HG03066 (cell line): ENCODE measurements at regions not wholly inside any gene's neighbourhood (a gene's known extent, or its start where the extent isn't known, plus 50 kb on each side); places are given as distances from the start of the nearest gene placed in this dataset.

Experiments used
- ATAC-seq: cut with Tn5 transposase; IDR thresholded peaks from one replicate; pipeline ENCODE4 v1.9.1; 2021; ENCODE audit warnings: low read depth; ENCODE audit not compliant: unreplicated experiment

GRCh38 chr3:80259736-80260135 is 491.9 kb upstream of the ROBO1 start:
- ATAC-seq: no peak

- no peak for ATAC-seq
Measured at GRCh38 chr3:80252113-80252512, 484.3 kb upstream of the ROBO1 start.

- ATAC-seq: no peak
Measured at GRCh38 chr3:80247766-80248165, 480.0 kb upstream of the ROBO1 start.

- no peak for ATAC-seq
Measured at GRCh38 chr3:80244390-80244789, 476.6 kb upstream of the ROBO1 start.

GRCh38 chr3:80241791-80242190 is 474.0 kb upstream of the ROBO1 start:
- no peak for ATAC-seq

GRCh38 chr3:80239301-80239700 is 471.5 kb upstream of the ROBO1 start:
- ATAC-seq: no peak

GRCh38 chr3:80238606-80239005 is 470.8 kb upstream of the ROBO1 start:
- no peak for ATAC-seq

- no peak for ATAC-seq
Measured at GRCh38 chr3:80238152-80238551, 470.4 kb upstream of the ROBO1 start.

GRCh38 chr3:80234706-80235105 is 466.9 kb upstream of the ROBO1 start:
- no peak for ATAC-seq

GRCh38 chr3:80233576-80233975 is 465.8 kb upstream of the ROBO1 start:
- no peak for ATAC-seq

GRCh38 chr3:80232760-80233159 is 465.0 kb upstream of the ROBO1 start:
- ATAC-seq: no peak

- ATAC-seq: no peak
Measured at GRCh38 chr3:80230962-80231361, 463.2 kb upstream of the ROBO1 start.

- no peak for ATAC-seq
Measured at GRCh38 chr3:80227216-80227615, 459.4 kb upstream of the ROBO1 start.

GRCh38 chr3:80215191-80215590 is 447.4 kb upstream of the ROBO1 start:
- ATAC-seq: no peak

GRCh38 chr3:80213086-80213485 is 445.3 kb upstream of the ROBO1 start:
- ATAC-seq: no peak

- no peak for ATAC-seq
Measured at GRCh38 chr3:80192936-80193335, 425.1 kb upstream of the ROBO1 start.

- no peak for ATAC-seq
Measured at GRCh38 chr3:80190051-80190450, 422.3 kb upstream of the ROBO1 start.

GRCh38 chr3:80187981-80188380 is 420.2 kb upstream of the ROBO1 start:
- ATAC-seq: no peak

- ATAC-seq: no peak
Measured at GRCh38 chr3:80159990-80160506, 392.2 kb upstream of the ROBO1 start.

- no peak for ATAC-seq
Measured at GRCh38 chr3:80158332-80158731, 390.5 kb upstream of the ROBO1 start.

GRCh38 chr3:80157546-80157945 is 389.7 kb upstream of the ROBO1 start:
- no peak for ATAC-seq

GRCh38 chr3:80152692-80153091 is 384.9 kb upstream of the ROBO1 start:
- no peak for ATAC-seq

- no peak for ATAC-seq
Measured at GRCh38 chr3:80142714-80143113, 374.9 kb upstream of the ROBO1 start.
